ENCODE measurements at regions not wholly inside any gene's neighbourhood (a gene's known extent, or its start where the extent isn't known, plus 50 kb on each side); places are given as distances from the start of the nearest gene placed in this dataset.

GRCh38 chr1:241447031-241447644 is 72.4 kb downstream of the FH start:
- H2AFZ ChIP-seq (ENCODE audit: low read depth, low read length) = no peak overlapping the region
- H3K27ac ChIP-seq (ENCODE audit: low read length) = no peak overlapping the region
- H3K4me3 ChIP-seq (ENCODE audit: low read depth in 1 of 2, low read length in 2 of 2) = no peak overlapping the region
- H3K27me3 ChIP-seq (ENCODE audit: insufficient read depth, low read length, poor library complexity) = no peaks in the 10 kb centered on the region
- H3K36me3 ChIP-seq (ENCODE audit: insufficient read depth, low read length) = no peaks in the 10 kb centered on the region
- DNase-seq (no peak), ATAC-seq (ENCODE audit: insufficient read depth, low read depth) (no peak)
- no peaks in the 10 kb centered on the region for H3K79me2 ChIP-seq (ENCODE audit: insufficient read depth, low read length)
- no peaks in the 10 kb centered on the region for H3K9me3 ChIP-seq (ENCODE audit: insufficient read depth, low read length, severe bottlenecking)
- no peak overlapping the region for H3K9ac ChIP-seq (ENCODE audit: low read depth, low read length)
- TF ChIP-seq EZH2 (IDR thresholded peaks at IDR 0.05; ENCODE audit: borderline replicate concordance, low read depth, low read length, severe bottlenecking) (no peak), CTCF (IDR thresholded peaks at IDR 0.05; ENCODE audit: borderline replicate concordance, extremely low read depth, low read length, poor library complexity, severe bottlenecking) (no peak)
- H4K20me1 ChIP-seq (ENCODE audit: insufficient read depth, low read length) = no peaks in the 10 kb centered on the region
- no peak overlapping the region for H3K4me2 ChIP-seq (ENCODE audit: insufficient read depth, low read length)
- H3K4me1 ChIP-seq (ENCODE audit: insufficient read depth, low read length) = no peaks in the 10 kb centered on the region

GRCh38 chr1:241444836-241445235 is 74.7 kb downstream of the FH start:
- no peaks in the 10 kb centered on the region for H3K27me3 ChIP-seq (ENCODE audit: insufficient read depth, low read length, poor library complexity)
- H3K4me3 ChIP-seq (ENCODE audit: low read depth in 1 of 2, low read length in 2 of 2) = no peak overlapping the region
- no peaks in the 10 kb centered on the region for H3K36me3 ChIP-seq (ENCODE audit: insufficient read depth, low read length)
- no peaks in the 10 kb centered on the region for H3K79me2 ChIP-seq (ENCODE audit: insufficient read depth, low read length)
- H3K9me3 ChIP-seq (ENCODE audit: insufficient read depth, low read length, severe bottlenecking) = no peaks in the 10 kb centered on the region
- no peaks in the 10 kb centered on the region for H3K4me1 ChIP-seq (ENCODE audit: insufficient read depth, low read length)
- TF ChIP-seq EZH2 (IDR thresholded peaks at IDR 0.05; ENCODE audit: borderline replicate concordance, low read depth, low read length, severe bottlenecking) = no peak
- TF ChIP-seq CTCF (IDR thresholded peaks at IDR 0.05; ENCODE audit: borderline replicate concordance, extremely low read depth, low read length, poor library complexity, severe bottlenecking) = no peak
- no peak overlapping the region for H2AFZ ChIP-seq (ENCODE audit: low read depth, low read length)
- no peak overlapping the region for H3K9ac ChIP-seq (ENCODE audit: low read depth, low read length)
- DNase-seq = no peak
- H4K20me1 ChIP-seq (ENCODE audit: insufficient read depth, low read length) = no peaks in the 10 kb centered on the region
- no peak overlapping the region for H3K27ac ChIP-seq (ENCODE audit: low read length)
- ATAC-seq (ENCODE audit: insufficient read depth, low read depth) = 0 out of 3 replicates have a peak, but pooled peaks have one; percentile 27
- H3K4me2 ChIP-seq (ENCODE audit: insufficient read depth, low read length) = no peak overlapping the region

- Histone ChIP-seq H3K4me1 (ENCODE audit: insufficient read depth, low read length) (no peaks in the 10 kb centered on the region), H3K36me3 (ENCODE audit: insufficient read depth, low read length) (no peaks in the 10 kb centered on the region), H3K9ac (ENCODE audit: low read depth, low read length) (no peak overlapping the region), H3K27me3 (ENCODE audit: insufficient read depth, low read length, poor library complexity) (no peaks in the 10 kb centered on the region), H3K27ac (ENCODE audit: low read length) (no peak overlapping the region), H2AFZ (ENCODE audit: low read depth, low read length) (no peak overlapping the region), H3K79me2 (ENCODE audit: insufficient read depth, low read length) (no peaks in the 10 kb centered on the region), H3K9me3 (ENCODE audit: insufficient read depth, low read length, severe bottlenecking) (no peaks in the 10 kb centered on the region), H4K20me1 (ENCODE audit: insufficient read depth, low read length) (no peaks in the 10 kb centered on the region), H3K4me3 (ENCODE audit: low read depth in 1 of 2, low read length in 2 of 2) (no peak overlapping the region), H3K4me2 (ENCODE audit: insufficient read depth, low read length) (no peak overlapping the region)
- no peak for DNase-seq
- no peak for ATAC-seq (ENCODE audit: insufficient read depth, low read depth)
- TF ChIP-seq CTCF (IDR thresholded peaks at IDR 0.05; ENCODE audit: borderline replicate concordance, extremely low read depth, low read length, poor library complexity, severe bottlenecking) (no peak), EZH2 (IDR thresholded peaks at IDR 0.05; ENCODE audit: borderline replicate concordance, low read depth, low read length, severe bottlenecking) (no peak)
Observed at GRCh38 chr1:241443561-241443960, 76.0 kb downstream of the FH start.
